IMR-90 (cell line): ENCODE measurements at regions not wholly inside any gene's neighbourhood (a gene's known extent, or its start where the extent isn't known, plus 50 kb on each side); places are given as distances from the start of the nearest gene placed in this dataset.

ENCODE experiments used
- ATAC-seq: fragments of 200-7000 bp; cut with Tn5 transposase; 2 replicates; pipeline ENCODE4 v1.9.1; 2020; ENCODE audit warnings: low read depth, mild to moderate bottlenecking, moderate library complexity
- BruUV-seq: library from RNA; stranded (reverse); fragments of 400-500 nt; replicated peaks from 2 replicates; lab custom pipeline; 2021; lab: Mats Ljungman, UMichigan
- CTCF ChIA-PET: fragments of 300-600 bp; formaldehyde crosslinking; extraction: SDS; loops from one replicate; lab custom pipeline; 2021; ENCODE audit warnings: antibody characterized with exemption; lab: Yijun Ruan, JAX
- POLR2A ChIA-PET: fragments of 300-600 bp; sonication (Branson Sonifier 250); formaldehyde crosslinking; loops from one replicate; lab custom pipeline; 2022; ENCODE audit warnings: antibody characterized with exemption; ENCODE audit not compliant: unreplicated experiment; lab: Charles Lee
- DNase-seq: peaks from one replicate; pipeline ENCODE4 v3.0.0; 2013
- H2AFZ ChIP-seq: replicated peaks from 2 replicates; pipeline ENCODE3; 2013; ENCODE audit warnings: low read length, mild to moderate bottlenecking; ENCODE audit not compliant: poor library complexity
- H2AK5ac ChIP-seq: 2 replicates; pipeline ENCODE4 v1.6.1; 2013; ENCODE audit warnings: low read depth, low read length, inconsistent platforms
- H2AK9ac ChIP-seq: replicated peaks from 2 replicates; pipeline ENCODE3; 2013; ENCODE audit warnings: mild to moderate bottlenecking, low read depth, low read length, moderate library complexity; ENCODE audit not compliant: poor library complexity
- H2BK120ac ChIP-seq: 2 replicates; pipeline ENCODE4 v1.6.1; 2013; ENCODE audit warnings: low read depth, low read length, inconsistent platforms
- H2BK15ac ChIP-seq: 3 replicates; pipeline ENCODE4 v1.6.1; 2013; ENCODE audit warnings: low read depth, low read length, inconsistent platforms
- H2BK20ac ChIP-seq: 2 replicates; pipeline ENCODE4 v1.6.1; 2013; ENCODE audit warnings: low read depth, mild to moderate bottlenecking, inconsistent platforms, low read length, moderate library complexity
- H2BK5ac ChIP-seq: 2 replicates; pipeline ENCODE4 v1.6.1; 2013; ENCODE audit warnings: mild to moderate bottlenecking, low read depth, low read length, inconsistent platforms; ENCODE audit not compliant: poor library complexity, severe bottlenecking
- H3K14ac ChIP-seq: replicated peaks from 2 replicates; pipeline ENCODE4 v1.6.1; 2013; ENCODE audit warnings: low read depth, low read length, inconsistent platforms
- H3K18ac ChIP-seq: 2 replicates; pipeline ENCODE4 v1.6.1; 2013; ENCODE audit warnings: low read depth, low read length, control low read depth
- H3K23ac ChIP-seq: 2 replicates; pipeline ENCODE4 v1.6.1; 2013; ENCODE audit warnings: low read depth, low read length, inconsistent platforms
- H3K27ac ChIP-seq: 2 replicates; pipeline ENCODE4 v1.5.1; 2013; ENCODE audit warnings: mild to moderate bottlenecking, control low read depth, low read length; ENCODE audit not compliant: insufficient read depth
- H3K27me3 ChIP-seq: 2 replicates; pipeline ENCODE4 v1.6.1; 2013; ENCODE audit warnings: low read length; ENCODE audit not compliant: control insufficient read depth, insufficient read depth
- H3K36me3 ChIP-seq: 2 replicates; pipeline ENCODE4 v1.6.1; 2013; ENCODE audit warnings: low read length, mixed read lengths; ENCODE audit not compliant: control insufficient read depth, insufficient read depth
- H3K4ac ChIP-seq: 2 replicates; pipeline ENCODE4 v1.6.1; 2013; ENCODE audit warnings: low read depth, low read length, inconsistent platforms
- H3K4me1 ChIP-seq: 2 replicates; pipeline ENCODE4 v1.6.1; 2013; ENCODE audit warnings: low read length, mixed read lengths; ENCODE audit not compliant: control insufficient read depth, insufficient read depth
- H3K4me2 ChIP-seq: 2 replicates; pipeline ENCODE4 v1.6.1; 2013; ENCODE audit warnings: low read depth, mild to moderate bottlenecking, control low read depth, low read length, moderate library complexity
- H3K4me3 ChIP-seq: 2 replicates; pipeline ENCODE4 v1.5.1; 2013; ENCODE audit warnings: low read depth, mild to moderate bottlenecking, control low read depth, low read length, moderate library complexity; ENCODE audit not compliant: insufficient read depth
- H3K56ac ChIP-seq: 2 replicates; pipeline ENCODE4 v1.6.1; 2013; ENCODE audit warnings: low read length, inconsistent platforms; ENCODE audit not compliant: insufficient read depth; ENCODE audit errors: extremely low read depth
- H3K79me1 ChIP-seq, 2 experiments: 2 replicates each; pipeline ENCODE4 v1.6.1; 2013; ENCODE audit warnings: low read length in 2 of 2, inconsistent platforms in 1 of 2, low read depth in 1 of 2
- H3K9ac ChIP-seq: 2 replicates; pipeline ENCODE4 v1.6.1; 2013; ENCODE audit warnings: low read depth, low read length, control low read depth
- H3K9me1 ChIP-seq: 2 replicates; pipeline ENCODE4 v1.6.1; 2013; ENCODE audit warnings: low read length, inconsistent platforms; ENCODE audit not compliant: insufficient read depth
- H3K9me3 ChIP-seq: 2 replicates; pipeline ENCODE4 v1.6.1; 2013; ENCODE audit warnings: low read length; ENCODE audit not compliant: control insufficient read depth, insufficient read depth
- H4K20me1 ChIP-seq: 2 replicates; pipeline ENCODE4 v1.6.1; 2013; ENCODE audit warnings: low read length, inconsistent platforms; ENCODE audit not compliant: insufficient read depth
- H4K5ac ChIP-seq: 2 replicates; pipeline ENCODE4 v1.6.1; 2013; ENCODE audit warnings: mild to moderate bottlenecking, low read depth, low read length, control low read depth
- H4K8ac ChIP-seq, 2 experiments: 2 replicates each; pipeline ENCODE4 v1.6.1; 2013; ENCODE audit warnings: low read depth in 2 of 2, low read length in 2 of 2, control low read depth in 1 of 2, inconsistent platforms in 1 of 2
- H4K91ac ChIP-seq: 2 replicates; pipeline ENCODE4 v1.6.1; 2013; ENCODE audit warnings: low read depth, low read length, inconsistent platforms; ENCODE audit not compliant: insufficient read depth
- BHLHE40 ChIP-seq: fragments of 150-350 bp; IDR thresholded peaks from 2 replicates; pipeline ENCODE4 v1.6.1; 2016; ENCODE audit warnings: mild to moderate bottlenecking, low read depth, low read length
- CEBPB ChIP-seq: IDR thresholded peaks from 2 replicates; pipeline ENCODE4 v1.6.1; 2012; ENCODE audit warnings: low read depth, low read length, improper control_type of control experiment
- CHD1 ChIP-seq: IDR thresholded peaks from 2 replicates; pipeline ENCODE4 v1.6.1; 2012; ENCODE audit warnings: low read depth, low read length, improper control_type of control experiment
- FOS ChIP-seq: fragments of 150-350 bp; IDR thresholded peaks from 2 replicates; pipeline ENCODE4 v1.6.1; 2016; ENCODE audit warnings: low read depth, low read length
- MAFK ChIP-seq: IDR thresholded peaks from 2 replicates; pipeline ENCODE4 v1.6.1; 2012; ENCODE audit warnings: low read depth, low read length, improper control_type of control experiment
- MAZ ChIP-seq: IDR thresholded peaks from 2 replicates; pipeline ENCODE4 v1.6.1; 2012; ENCODE audit warnings: low read depth, mild to moderate bottlenecking, low read length, improper control_type of control experiment, moderate library complexity, borderline replicate concordance
- MXI1 ChIP-seq: IDR thresholded peaks from 2 replicates; pipeline ENCODE4 v1.6.1; 2012; ENCODE audit warnings: low read depth, mild to moderate bottlenecking, low read length, moderate library complexity, borderline replicate concordance
- NFE2L2 ChIP-seq: fragments of 150-350 bp; IDR thresholded peaks from 2 replicates; pipeline ENCODE4 v1.6.1; 2016; ENCODE audit warnings: low read depth, mild to moderate bottlenecking, low read length
- POLR2A ChIP-seq: IDR thresholded peaks from 2 replicates; pipeline ENCODE4 v1.6.1; 2012; ENCODE audit warnings: mild to moderate bottlenecking, low read depth, low read length
- RAD21 ChIP-seq: IDR thresholded peaks from 2 replicates; pipeline ENCODE4 v1.6.1; 2012; ENCODE audit warnings: low read length, improper control_type of control experiment
- RCOR1 ChIP-seq: IDR thresholded peaks from 2 replicates; pipeline ENCODE4 v1.6.1; 2012; ENCODE audit warnings: mild to moderate bottlenecking, low read length, improper control_type of control experiment; ENCODE audit not compliant: insufficient replicate concordance
- RFX5 ChIP-seq: IDR thresholded peaks from 2 replicates; pipeline ENCODE4 v1.8.0; 2012; ENCODE audit warnings: low read depth, mild to moderate bottlenecking, low read length, moderate library complexity
- SMC3 ChIP-seq: fragments of 150-350 bp; IDR thresholded peaks from 2 replicates; pipeline ENCODE4 v1.6.1; 2016; ENCODE audit warnings: low read depth, mild to moderate bottlenecking, antibody characterized with exemption, low read length, moderate library complexity
- WGBS, 2 experiments: methylation state at CpG; one replicate each; pipeline versions ENCODE4 v1.1.5 to v1.1.7; 2013; ENCODE audit warnings: missing lambda C conversion rate in 2 of 2; ENCODE audit not compliant: insufficient read length in 1 of 2; ENCODE audit errors: extremely low coverage in 2 of 2; 5-methylcytosine and 5-hydroxymethylcytosine counted together
- dilution Hi-C: fragments of 300-500 bp; cut with HindIII; formaldehyde crosslinking; loops from one replicate; pipeline ENCODE4 v1.14.3; 2018; ENCODE audit warnings: low sequenced_read_pairs; ENCODE audit not compliant: unreplicated experiment
- in situ Hi-C: fragments of 300-500 bp; cut with MboI; formaldehyde crosslinking; loops from 3 replicates; pipeline ENCODE4 v1.14.3; 2019; ENCODE audit warnings: low sequenced_read_pairs, inconsistent platforms, mixed read lengths
- intact Hi-C: fragments of 100-400 bp; cut with micrococcal nuclease; formaldehyde crosslinking; loops from 2 replicates; pipeline ENCODE4 v1.10.0; 2022
- TF ChIP-seq, protein P1 (sequence below): fragments of 150-350 bp; IDR thresholded peaks from 2 replicates; pipeline ENCODE4 v1.6.1; 2016; ENCODE audit warnings: low read depth, mild to moderate bottlenecking, low read length, moderate library complexity, borderline replicate concordance
- TF ChIP-seq, protein P2 (sequence below): fragments of 150-350 bp; IDR thresholded peaks from 2 replicates; pipeline ENCODE4 v1.6.1; 2017; ENCODE audit warnings: mild to moderate bottlenecking, antibody characterized with exemption, low read length, low read depth
- TF ChIP-seq, protein P3 (sequence below): conservative IDR thresholded peaks from 2 replicates; pipeline ENCODE4 v1.5.1; 2012; ENCODE audit warnings: mild to moderate bottlenecking, low read depth, low read length, improper control_type of control experiment

DNA sequence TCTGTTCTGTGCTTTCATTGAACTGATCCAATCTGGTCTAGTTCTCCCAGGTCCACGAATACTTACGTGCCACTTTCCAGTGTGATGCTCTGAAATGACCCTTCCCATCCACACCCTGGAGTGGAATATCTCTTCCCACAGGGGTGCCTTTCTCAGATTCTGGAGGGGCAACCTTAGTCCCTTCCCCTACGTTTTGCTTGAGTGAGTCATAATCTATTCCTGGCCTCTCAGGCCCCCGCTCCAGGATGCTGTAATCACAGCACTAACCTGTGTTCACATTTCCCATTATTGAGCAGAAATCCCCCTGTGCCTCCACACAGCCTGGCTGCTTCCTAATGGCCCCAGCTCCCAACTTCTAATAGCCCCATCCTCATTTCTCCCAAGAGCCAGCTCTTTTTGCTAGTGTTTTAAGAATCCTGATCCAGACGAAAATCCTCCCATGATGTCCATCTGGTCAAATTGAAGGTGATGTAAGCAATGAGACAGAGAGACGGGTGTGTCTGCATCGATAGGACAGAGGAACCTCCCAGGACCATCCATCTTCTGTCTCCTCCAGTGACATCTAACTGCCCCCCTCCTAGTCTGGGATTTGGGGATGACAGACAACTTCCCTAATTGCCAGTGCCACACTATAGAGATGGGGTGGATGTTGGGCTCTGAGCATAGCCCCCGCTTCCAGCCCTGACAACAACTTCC is 164.0 kb upstream of the MAF start:
- dilution Hi-C loops: no loop called here
- H4K20me1 ChIP-seq: no peaks in the 10 kb centered on the region
- H3K4me3 ChIP-seq: no peak overlapping the region
- no peak overlapping the region for H4K8ac ChIP-seq
- H3K79me1 ChIP-seq: no peaks in the 10 kb centered on the region
- BruUV-seq: no TSS peak
- in situ Hi-C loops: no loop called here
- H3K27me3 ChIP-seq: no peaks in the 10 kb centered on the region
- H3K27ac ChIP-seq: no peak overlapping the region
- POLR2A ChIA-PET: no interaction called here
- H2BK20ac ChIP-seq: no peak overlapping the region
- no peaks in the 10 kb centered on the region for H3K36me3 ChIP-seq
- H3K18ac ChIP-seq: no peak overlapping the region
- H3K14ac ChIP-seq: no peak overlapping the region
- H3K56ac ChIP-seq: no peak overlapping the region
- H4K91ac ChIP-seq: no peak overlapping the region
- no CpG with 5 or more reads among the region's 8 CpGs for WGBS, 2 experiments
- no peak overlapping the region for H3K23ac ChIP-seq
- CTCF ChIA-PET: interaction anchor here (0.6 kb wide), 1 partner anchor 37 kb away, joined by 3 read pairs; no protein-coding TSS in a partner anchor
- no peak overlapping the region for H3K9ac ChIP-seq
- no peak for TF ChIP-seq CHD1
- TF ChIP-seq RAD21: no peak
- TF ChIP-seq RCOR1: no peak
- TF ChIP-seq, protein P1, sequence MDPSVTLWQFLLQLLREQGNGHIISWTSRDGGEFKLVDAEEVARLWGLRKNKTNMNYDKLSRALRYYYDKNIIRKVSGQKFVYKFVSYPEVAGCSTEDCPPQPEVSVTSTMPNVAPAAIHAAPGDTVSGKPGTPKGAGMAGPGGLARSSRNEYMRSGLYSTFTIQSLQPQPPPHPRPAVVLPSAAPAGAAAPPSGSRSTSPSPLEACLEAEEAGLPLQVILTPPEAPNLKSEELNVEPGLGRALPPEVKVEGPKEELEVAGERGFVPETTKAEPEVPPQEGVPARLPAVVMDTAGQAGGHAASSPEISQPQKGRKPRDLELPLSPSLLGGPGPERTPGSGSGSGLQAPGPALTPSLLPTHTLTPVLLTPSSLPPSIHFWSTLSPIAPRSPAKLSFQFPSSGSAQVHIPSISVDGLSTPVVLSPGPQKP: no peak
- no peak for TF ChIP-seq SMC3
- TF ChIP-seq, protein P2, sequence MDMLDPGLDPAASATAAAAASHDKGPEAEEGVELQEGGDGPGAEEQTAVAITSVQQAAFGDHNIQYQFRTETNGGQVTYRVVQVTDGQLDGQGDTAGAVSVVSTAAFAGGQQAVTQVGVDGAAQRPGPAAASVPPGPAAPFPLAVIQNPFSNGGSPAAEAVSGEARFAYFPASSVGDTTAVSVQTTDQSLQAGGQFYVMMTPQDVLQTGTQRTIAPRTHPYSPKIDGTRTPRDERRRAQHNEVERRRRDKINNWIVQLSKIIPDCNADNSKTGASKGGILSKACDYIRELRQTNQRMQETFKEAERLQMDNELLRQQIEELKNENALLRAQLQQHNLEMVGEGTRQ: no peak
- no peak for TF ChIP-seq FOS
- TF ChIP-seq RFX5: no peak
- TF ChIP-seq, protein P3, sequence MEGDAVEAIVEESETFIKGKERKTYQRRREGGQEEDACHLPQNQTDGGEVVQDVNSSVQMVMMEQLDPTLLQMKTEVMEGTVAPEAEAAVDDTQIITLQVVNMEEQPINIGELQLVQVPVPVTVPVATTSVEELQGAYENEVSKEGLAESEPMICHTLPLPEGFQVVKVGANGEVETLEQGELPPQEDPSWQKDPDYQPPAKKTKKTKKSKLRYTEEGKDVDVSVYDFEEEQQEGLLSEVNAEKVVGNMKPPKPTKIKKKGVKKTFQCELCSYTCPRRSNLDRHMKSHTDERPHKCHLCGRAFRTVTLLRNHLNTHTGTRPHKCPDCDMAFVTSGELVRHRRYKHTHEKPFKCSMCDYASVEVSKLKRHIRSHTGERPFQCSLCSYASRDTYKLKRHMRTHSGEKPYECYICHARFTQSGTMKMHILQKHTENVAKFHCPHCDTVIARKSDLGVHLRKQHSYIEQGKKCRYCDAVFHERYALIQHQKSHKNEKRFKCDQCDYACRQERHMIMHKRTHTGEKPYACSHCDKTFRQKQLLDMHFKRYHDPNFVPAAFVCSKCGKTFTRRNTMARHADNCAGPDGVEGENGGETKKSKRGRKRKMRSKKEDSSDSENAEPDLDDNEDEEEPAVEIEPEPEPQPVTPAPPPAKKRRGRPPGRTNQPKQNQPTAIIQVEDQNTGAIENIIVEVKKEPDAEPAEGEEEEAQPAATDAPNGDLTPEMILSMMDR: no peak
- no peak for TF ChIP-seq MAFK
- TF ChIP-seq BHLHE40: no peak
- TF ChIP-seq NFE2L2: no peak
- TF ChIP-seq POLR2A: no peak
- TF ChIP-seq MXI1: no peak
- no peak for TF ChIP-seq CEBPB
- no peak for TF ChIP-seq MAZ
- no peak overlapping the region for H2BK5ac ChIP-seq
- H3K9me1 ChIP-seq: no peaks in the 10 kb centered on the region
- no peak overlapping the region for H3K4me2 ChIP-seq
- H2AFZ ChIP-seq: no peak overlapping the region
- H3K4me1 ChIP-seq: no peaks in the 10 kb centered on the region
- no peak overlapping the region for H2BK15ac ChIP-seq
- intact Hi-C loops: no loop called here
- no peak overlapping the region for H2BK120ac ChIP-seq
- H3K9me3 ChIP-seq: peaks cover 3% of the 10 kb centered on the region
- no peak overlapping the region for H4K5ac ChIP-seq
- no peak overlapping the region for H2AK9ac ChIP-seq
- no peak for DNase-seq
- no peak for ATAC-seq
- no peak overlapping the region for H3K4ac ChIP-seq
- H2AK5ac ChIP-seq: no peak overlapping the region
